Nephron progenitor cell (in vitro differentiated cells): ENCODE measurements at regions not wholly inside any gene's neighbourhood (a gene's known extent, or its start where the extent isn't known, plus 50 kb on each side); places are given as distances from the start of the nearest gene placed in this dataset.

Source experiments
- DNase-seq: peaks from one replicate; pipeline ENCODE4 v3.0.0; 2021
- H3K27ac Mint-ChIP-seq: 2 replicates; pipeline ENCODE4 v1.8.0; 2021; ENCODE audit warnings: mild to moderate bottlenecking, moderate library complexity, mixed read lengths
- H3K27me3 Mint-ChIP-seq: 2 replicates; pipeline ENCODE4 v1.8.0; 2021; ENCODE audit warnings: mild to moderate bottlenecking, low read depth, mixed read lengths; ENCODE audit not compliant: poor library complexity
- H3K36me3 Mint-ChIP-seq: 2 replicates; pipeline ENCODE4 v1.8.0; 2021; ENCODE audit warnings: low read depth, mixed read lengths
- H3K4me1 Mint-ChIP-seq: 2 replicates; pipeline ENCODE4 v1.8.0; 2021; ENCODE audit warnings: mixed read lengths
- H3K4me3 Mint-ChIP-seq: 2 replicates; pipeline ENCODE4 v1.8.0; 2021; ENCODE audit warnings: mild to moderate bottlenecking, moderate library complexity, mixed read lengths
- H3K9me3 Mint-ChIP-seq: 2 replicates; pipeline ENCODE4 v1.8.0; 2021; ENCODE audit warnings: mild to moderate bottlenecking, moderate library complexity, mixed read lengths
- TF ChIP-seq, protein P1 (sequence below): fragments of 200-600 bp; sonication (generic); IDR thresholded peaks from 2 replicates; pipeline ENCODE4 v1.5.0; 2021; ENCODE audit warnings: antibody characterized with exemption

DNA sequence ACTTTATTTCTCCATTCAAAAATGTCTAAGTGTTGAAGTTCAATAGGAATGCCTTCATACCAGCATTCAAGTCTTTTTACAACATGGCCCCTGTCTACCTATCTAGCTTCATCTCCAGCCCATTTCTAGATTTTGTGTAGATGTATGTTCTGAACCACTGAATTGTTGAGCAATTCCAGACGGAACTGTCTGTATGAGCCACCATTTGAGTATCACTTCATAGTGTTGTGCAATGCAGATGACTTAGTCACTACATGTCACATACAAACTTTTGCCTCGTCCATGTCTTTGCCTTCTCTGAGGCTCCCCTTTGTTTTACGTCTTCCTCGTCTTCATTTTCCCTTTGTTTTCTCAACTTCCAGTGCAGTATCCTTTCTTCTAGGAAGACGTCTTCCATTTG lies 118.1 kb downstream of the INHBA start:
- Mint-ChIP-seq H3K36me3 (no peaks in the 10 kb centered on the region), H3K4me1 (peaks cover 5% of the 10 kb centered on the region), H3K9me3 (no peaks in the 10 kb centered on the region), H3K27ac (no peak overlapping the region), H3K27me3 (no peaks in the 10 kb centered on the region), H3K4me3 (no peak overlapping the region)
- TF ChIP-seq, protein P1, sequence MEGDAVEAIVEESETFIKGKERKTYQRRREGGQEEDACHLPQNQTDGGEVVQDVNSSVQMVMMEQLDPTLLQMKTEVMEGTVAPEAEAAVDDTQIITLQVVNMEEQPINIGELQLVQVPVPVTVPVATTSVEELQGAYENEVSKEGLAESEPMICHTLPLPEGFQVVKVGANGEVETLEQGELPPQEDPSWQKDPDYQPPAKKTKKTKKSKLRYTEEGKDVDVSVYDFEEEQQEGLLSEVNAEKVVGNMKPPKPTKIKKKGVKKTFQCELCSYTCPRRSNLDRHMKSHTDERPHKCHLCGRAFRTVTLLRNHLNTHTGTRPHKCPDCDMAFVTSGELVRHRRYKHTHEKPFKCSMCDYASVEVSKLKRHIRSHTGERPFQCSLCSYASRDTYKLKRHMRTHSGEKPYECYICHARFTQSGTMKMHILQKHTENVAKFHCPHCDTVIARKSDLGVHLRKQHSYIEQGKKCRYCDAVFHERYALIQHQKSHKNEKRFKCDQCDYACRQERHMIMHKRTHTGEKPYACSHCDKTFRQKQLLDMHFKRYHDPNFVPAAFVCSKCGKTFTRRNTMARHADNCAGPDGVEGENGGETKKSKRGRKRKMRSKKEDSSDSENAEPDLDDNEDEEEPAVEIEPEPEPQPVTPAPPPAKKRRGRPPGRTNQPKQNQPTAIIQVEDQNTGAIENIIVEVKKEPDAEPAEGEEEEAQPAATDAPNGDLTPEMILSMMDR = no peak
- DNase-seq = no peak

DNA sequence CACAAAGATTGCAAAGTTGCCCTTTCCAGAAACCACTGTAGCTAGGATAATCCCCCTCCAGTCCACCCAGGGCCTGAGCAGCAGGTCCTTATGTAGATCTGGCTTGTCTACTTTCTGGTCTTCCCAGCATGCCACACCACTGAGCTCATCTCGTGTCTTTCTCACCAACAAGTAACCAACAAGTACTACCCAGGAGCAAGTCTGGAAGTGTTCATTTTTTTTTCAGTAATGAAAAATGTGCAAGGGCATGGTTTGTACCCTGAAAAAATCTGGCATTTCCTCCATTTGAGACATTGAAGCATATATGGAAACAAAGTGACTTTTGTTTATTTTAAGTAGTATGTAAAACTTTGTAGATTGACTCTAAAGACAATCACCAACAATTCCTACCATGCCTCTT lies 120.8 kb downstream of the INHBA start:
- Mint-ChIP-seq H3K27me3 (no peaks in the 10 kb centered on the region), H3K4me1 (peaks cover 5% of the 10 kb centered on the region), H3K9me3 (no peaks in the 10 kb centered on the region), H3K27ac (no peak overlapping the region), H3K36me3 (no peaks in the 10 kb centered on the region), H3K4me3 (no peak overlapping the region)
- TF ChIP-seq, protein P1 = no peak
- no peak for DNase-seq

DNA sequence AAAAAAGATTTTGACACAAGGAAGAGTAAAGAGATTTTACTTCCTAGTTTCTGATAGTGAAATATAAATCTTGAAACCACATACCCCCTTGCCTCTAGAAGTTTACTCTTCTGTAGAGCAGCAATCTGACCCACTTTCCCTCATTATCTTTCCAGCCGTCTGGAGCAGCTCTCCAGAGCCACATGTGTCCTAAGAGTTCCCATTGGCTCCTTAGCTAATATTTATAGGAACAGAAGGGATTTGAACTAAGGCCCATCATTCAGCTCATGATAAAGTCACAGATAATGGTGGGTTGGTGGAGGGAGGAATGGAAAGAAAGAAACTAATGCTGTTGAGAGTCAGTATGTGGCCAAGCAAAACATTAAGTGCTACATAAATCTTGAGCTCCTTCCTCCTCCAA lies 121.8 kb downstream of the INHBA start:
- no peaks in the 10 kb centered on the region for H3K27me3 Mint-ChIP-seq
- no peaks in the 10 kb centered on the region for H3K36me3 Mint-ChIP-seq
- no peak for DNase-seq
- H3K9me3 Mint-ChIP-seq = no peaks in the 10 kb centered on the region
- TF ChIP-seq, protein P1 = no peak
- no peak overlapping the region for H3K4me3 Mint-ChIP-seq
- no peak overlapping the region for H3K27ac Mint-ChIP-seq
- peaks cover 5% of the 10 kb centered on the region for H3K4me1 Mint-ChIP-seq

DNA sequence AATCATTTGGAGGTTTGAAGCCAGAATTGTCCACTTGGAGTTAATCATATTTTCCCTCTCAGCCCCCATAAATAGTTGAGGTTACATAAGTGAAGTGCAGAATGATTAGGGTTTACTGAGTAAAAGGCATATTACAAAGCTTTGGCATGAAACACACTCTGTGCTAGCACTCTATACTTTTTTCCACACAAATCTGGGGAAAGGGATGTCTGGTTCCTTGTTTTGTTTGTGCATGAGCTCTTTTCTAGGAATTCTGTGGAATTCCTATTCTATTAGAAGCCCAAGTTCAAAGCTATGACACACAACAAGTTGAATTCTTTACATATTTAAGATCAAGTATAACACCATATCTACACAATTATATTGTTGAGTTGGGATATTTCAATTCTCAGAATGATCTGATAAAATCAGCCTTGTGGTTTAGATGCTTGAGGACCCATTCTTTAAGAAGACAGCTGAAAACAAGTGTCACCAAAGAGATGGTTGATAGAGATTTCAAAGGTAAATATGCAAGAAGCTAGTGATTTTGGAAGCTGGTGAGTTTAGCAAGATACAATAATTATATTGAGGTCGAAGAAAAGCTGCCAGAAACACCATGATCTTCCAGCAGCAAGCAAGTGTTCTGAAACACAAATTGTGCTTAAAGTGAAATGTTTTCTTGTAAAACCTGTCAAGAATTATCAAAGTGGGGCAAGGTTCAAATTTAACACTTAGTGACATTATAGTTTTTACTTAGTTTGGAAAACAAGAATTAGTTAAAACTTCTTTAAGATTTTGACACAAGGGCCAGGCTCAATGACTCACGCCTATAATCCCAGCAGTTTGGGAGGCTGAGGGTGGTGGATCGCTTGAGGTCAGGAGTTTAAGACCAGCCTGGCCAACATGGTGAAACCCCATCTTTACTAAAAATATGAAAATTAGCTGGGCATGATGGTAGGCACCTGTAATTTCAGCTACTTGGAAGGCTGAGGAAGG lies 122.6 kb downstream of the INHBA start:
- H3K36me3 Mint-ChIP-seq = no peaks in the 10 kb centered on the region
- no peak overlapping the region for H3K27ac Mint-ChIP-seq

DNA sequence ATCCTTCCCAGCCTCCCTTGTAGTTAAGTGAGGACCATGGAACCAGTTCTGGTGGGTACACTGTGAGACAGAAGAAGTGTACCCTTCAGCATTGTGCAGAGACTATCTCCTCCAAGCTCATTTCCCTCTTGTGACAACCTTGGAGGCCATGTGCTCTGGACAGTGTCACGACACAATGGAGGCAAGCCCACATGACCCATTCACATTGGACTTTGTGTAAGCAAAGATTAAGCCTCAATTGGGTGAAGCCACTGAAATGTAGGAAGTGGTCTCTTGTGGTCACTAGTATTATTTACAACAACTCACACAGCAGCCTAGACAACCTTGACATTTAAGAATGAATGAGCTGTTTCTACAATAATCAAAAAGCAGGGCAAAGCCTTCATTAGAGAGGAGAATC lies 124.2 kb downstream of the INHBA start:
- DNase-seq = no peak
- Mint-ChIP-seq H3K27me3 (no peaks in the 10 kb centered on the region), H3K27ac (no peak overlapping the region), H3K4me1 (peaks cover 5% of the 10 kb centered on the region), H3K9me3 (no peaks in the 10 kb centered on the region), H3K36me3 (no peaks in the 10 kb centered on the region), H3K4me3 (no peak overlapping the region)
- TF ChIP-seq, protein P1 = no peak

More for the DNA sequence above, 122.6 kb downstream of the INHBA start:
- Mint-ChIP-seq H3K9me3 (no peaks in the 10 kb centered on the region), H3K4me3 (no peak overlapping the region), H3K27me3 (no peaks in the 10 kb centered on the region), H3K4me1 (peaks cover 5% of the 10 kb centered on the region)
- TF ChIP-seq, protein P1 = no peak
- no peak for DNase-seq

DNA sequence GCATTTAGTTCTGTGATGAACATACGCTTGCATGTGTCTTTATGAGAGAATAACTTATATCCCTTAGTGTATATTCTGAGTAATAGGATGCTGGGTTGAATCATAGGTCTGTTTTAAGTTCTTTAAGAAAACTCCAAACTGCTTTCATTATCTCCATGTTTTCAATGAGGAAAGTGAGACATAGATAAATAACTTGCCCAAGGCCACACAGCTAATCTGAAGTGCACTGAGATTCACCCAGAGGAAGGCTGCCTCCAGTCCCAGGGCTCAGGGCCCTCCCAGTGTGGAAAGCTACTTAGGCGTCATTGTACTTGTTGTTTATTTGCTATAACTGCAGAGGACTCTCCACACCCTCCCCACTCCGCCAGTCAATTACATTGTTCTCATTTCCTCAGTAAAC lies 126.7 kb downstream of the INHBA start:
- no peak overlapping the region for H3K27ac Mint-ChIP-seq
- H3K9me3 Mint-ChIP-seq = no peaks in the 10 kb centered on the region

More for the DNA sequence above, 126.7 kb downstream of the INHBA start:
- DNase-seq = no peak
- TF ChIP-seq, protein P1 = no peak
- Mint-ChIP-seq H3K4me3 (no peak overlapping the region), H3K36me3 (no peaks in the 10 kb centered on the region), H3K27me3 (no peaks in the 10 kb centered on the region), H3K4me1 (no peaks in the 10 kb centered on the region)
